ENCODE measurements at regions not wholly inside any gene's neighbourhood (a gene's known extent, or its start where the extent isn't known, plus 50 kb on each side); places are given as distances from the start of the nearest gene placed in this dataset.

- DNase-seq (ENCODE audit: low read depth in 1 of 2, low spot score in 1 of 2), result no peak
These were observed 247.3 kb upstream of the SOX11 start for GRCh38 chr2:5444854-5445253.

GRCh38 chr2:5449867-5450266 is 242.3 kb upstream of the SOX11 start:
- no peak for DNase-seq (ENCODE audit: low read depth in 1 of 2, low spot score in 1 of 2)

GRCh38 chr2:5453220-5454050 is 238.7 kb upstream of the SOX11 start:
- no peak for DNase-seq (ENCODE audit: low read depth in 1 of 2, low spot score in 1 of 2)

- no peak for DNase-seq (ENCODE audit: low read depth in 1 of 2, low spot score in 1 of 2)
These were observed 238.2 kb upstream of the SOX11 start for GRCh38 chr2:5454051-5454390.

GRCh38 chr2:5459041-5459440 is 233.1 kb upstream of the SOX11 start:
- no peak for DNase-seq (ENCODE audit: low read depth in 1 of 2, low spot score in 1 of 2)

- no peak for DNase-seq (ENCODE audit: low read depth in 1 of 2, low spot score in 1 of 2)
These were observed 227.5 kb upstream of the SOX11 start for GRCh38 chr2:5464657-5465056.

- no peak for DNase-seq (ENCODE audit: low read depth in 1 of 2, low spot score in 1 of 2)
These were observed 226.3 kb upstream of the SOX11 start for GRCh38 chr2:5465859-5466258.

GRCh38 chr2:5467178-5467905 is 224.8 kb upstream of the SOX11 start:
- DNase-seq (ENCODE audit: low read depth in 1 of 2, low spot score in 1 of 2), result no peak

GRCh38 chr2:5472673-5473072 is 219.5 kb upstream of the SOX11 start:
- no peak for DNase-seq (ENCODE audit: low read depth in 1 of 2, low spot score in 1 of 2)

- no peak for DNase-seq (ENCODE audit: low read depth in 1 of 2, low spot score in 1 of 2)
These were observed 218.5 kb upstream of the SOX11 start for GRCh38 chr2:5473635-5474034.

GRCh38 chr2:5474716-5475115 is 217.5 kb upstream of the SOX11 start:
- no peak for DNase-seq (ENCODE audit: low read depth in 1 of 2, low spot score in 1 of 2)

GRCh38 chr2:5479265-5479928 is 212.8 kb upstream of the SOX11 start:
- DNase-seq (ENCODE audit: low read depth in 1 of 2, low spot score in 1 of 2), result no peak

- DNase-seq (ENCODE audit: low read depth in 1 of 2, low spot score in 1 of 2), result no peak
These were observed 209.3 kb upstream of the SOX11 start for GRCh38 chr2:5482929-5483331.

GRCh38 chr2:5484868-5485267 is 207.3 kb upstream of the SOX11 start:
- no peak for DNase-seq (ENCODE audit: low read depth in 1 of 2, low spot score in 1 of 2)

- DNase-seq (ENCODE audit: low read depth in 1 of 2, low spot score in 1 of 2), result no peak
These were observed 200.7 kb upstream of the SOX11 start for GRCh38 chr2:5491523-5491922.

- no peak for DNase-seq (ENCODE audit: low read depth in 1 of 2, low spot score in 1 of 2)
These were observed 198.9 kb upstream of the SOX11 start for GRCh38 chr2:5493256-5493655.

GRCh38 chr2:5494212-5494611 is 198.0 kb upstream of the SOX11 start:
- DNase-seq (ENCODE audit: low read depth in 1 of 2, low spot score in 1 of 2), result no peak

GRCh38 chr2:5495586-5495985 is 196.6 kb upstream of the SOX11 start:
- DNase-seq (ENCODE audit: low read depth in 1 of 2, low spot score in 1 of 2), result no peak

GRCh38 chr2:5497874-5498273 is 194.3 kb upstream of the SOX11 start:
- DNase-seq (ENCODE audit: low read depth in 1 of 2, low spot score in 1 of 2), result no peak

- DNase-seq (ENCODE audit: low read depth in 1 of 2, low spot score in 1 of 2), result no peak
These were observed 190.4 kb upstream of the SOX11 start for GRCh38 chr2:5501807-5502206.

- DNase-seq (ENCODE audit: low read depth in 1 of 2, low spot score in 1 of 2), result no peak
These were observed 189.8 kb upstream of the SOX11 start for GRCh38 chr2:5502385-5502784.

GRCh38 chr2:5504756-5505155 is 187.4 kb upstream of the SOX11 start:
- DNase-seq (ENCODE audit: low read depth in 1 of 2, low spot score in 1 of 2), result no peak

All from activated CD4-positive, alpha-beta T cell treated with anti-CD3 and anti-CD28 coated beads, Interleukin-2, amount 50 U/mL, for 24 hours (primary cell).